Stimulated activated memory B cell treated with anti-CD40 and anti-IgM and Interleukin-4, amounts not matched to agents 10 μg/mL and 1 μg/mL and 100 μg/mL, for 72 hours (primary cell): ENCODE measurements at regions not wholly inside any gene's neighbourhood (a gene's known extent, or its start where the extent isn't known, plus 50 kb on each side); places are given as distances from the start of the nearest gene placed in this dataset.

ENCODE experiments used
- ATAC-seq: fragments of 150-1000 bp; cut with Tn5 transposase; 2 replicates; pipeline ENCODE4 v1.10.0; 2021
- H3K27ac Mint-ChIP-seq: one replicate; pipeline ENCODE4 v1.8.0; 2022; ENCODE audit warnings: mild to moderate bottlenecking, mixed read lengths
- H3K27me3 Mint-ChIP-seq: one replicate; pipeline ENCODE4 v1.8.0; 2022; ENCODE audit warnings: mixed read lengths
- H3K36me3 Mint-ChIP-seq: one replicate; pipeline ENCODE4 v1.8.0; 2022; ENCODE audit warnings: mixed read lengths
- H3K4me1 Mint-ChIP-seq: one replicate; pipeline ENCODE4 v1.8.0; 2022; ENCODE audit warnings: mixed read lengths
- H3K4me3 Mint-ChIP-seq: one replicate; pipeline ENCODE4 v1.8.0; 2022; ENCODE audit warnings: mild to moderate bottlenecking, moderate library complexity, mixed read lengths
- H3K9me3 Mint-ChIP-seq: one replicate; pipeline ENCODE4 v1.8.0; 2022; ENCODE audit warnings: mixed read lengths

DNA sequence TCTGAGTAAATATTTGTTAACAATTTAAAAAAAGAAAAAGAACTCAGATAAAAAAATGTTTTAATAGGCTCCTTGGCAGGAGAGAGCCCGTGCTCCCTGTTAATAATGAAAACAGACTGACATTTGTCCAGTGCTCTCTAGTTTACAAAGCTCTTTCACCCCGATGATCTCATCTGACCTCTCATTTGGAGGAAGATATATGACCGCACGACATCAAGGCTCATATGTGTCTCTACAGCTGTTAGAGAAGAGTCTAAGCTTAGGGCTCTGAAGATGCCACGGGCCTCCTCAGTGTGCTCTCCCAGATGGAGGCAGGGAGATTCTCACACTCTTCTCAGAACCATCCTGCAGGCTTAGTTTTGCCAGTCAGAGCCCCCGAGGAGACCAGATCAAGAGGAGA lies 280.8 kb upstream of the IRX5 start:
- Mint-ChIP-seq H3K4me1 (no peaks in the 10 kb centered on the region), H3K27me3 (peaks cover 10% of the 10 kb centered on the region), H3K27ac (no peak overlapping the region), H3K36me3 (no peaks in the 10 kb centered on the region), H3K9me3 (peaks cover 5% of the 10 kb centered on the region), H3K4me3 (no peak overlapping the region)
- no peak for ATAC-seq

DNA sequence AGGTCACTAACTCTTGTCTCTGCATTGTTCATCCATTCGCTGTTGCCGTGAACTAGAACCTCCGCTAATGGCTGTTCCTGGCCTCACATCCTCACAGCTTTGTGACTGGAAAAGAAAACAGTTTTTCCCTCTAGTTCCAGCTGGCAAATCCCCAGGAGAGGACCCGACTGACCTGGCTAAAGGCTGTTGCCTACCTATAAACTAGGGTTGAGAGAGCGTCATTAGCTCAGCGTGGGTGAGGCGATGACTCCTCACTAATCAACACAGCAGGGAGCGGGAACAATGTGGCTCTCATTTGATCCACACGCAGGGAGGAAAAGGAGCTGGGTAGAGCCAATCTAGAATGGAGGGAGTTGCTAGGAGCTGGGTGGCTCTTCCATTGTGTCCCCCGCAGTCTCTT lies 282.1 kb upstream of the IRX5 start:
- no peaks in the 10 kb centered on the region for H3K36me3 Mint-ChIP-seq

DNA sequence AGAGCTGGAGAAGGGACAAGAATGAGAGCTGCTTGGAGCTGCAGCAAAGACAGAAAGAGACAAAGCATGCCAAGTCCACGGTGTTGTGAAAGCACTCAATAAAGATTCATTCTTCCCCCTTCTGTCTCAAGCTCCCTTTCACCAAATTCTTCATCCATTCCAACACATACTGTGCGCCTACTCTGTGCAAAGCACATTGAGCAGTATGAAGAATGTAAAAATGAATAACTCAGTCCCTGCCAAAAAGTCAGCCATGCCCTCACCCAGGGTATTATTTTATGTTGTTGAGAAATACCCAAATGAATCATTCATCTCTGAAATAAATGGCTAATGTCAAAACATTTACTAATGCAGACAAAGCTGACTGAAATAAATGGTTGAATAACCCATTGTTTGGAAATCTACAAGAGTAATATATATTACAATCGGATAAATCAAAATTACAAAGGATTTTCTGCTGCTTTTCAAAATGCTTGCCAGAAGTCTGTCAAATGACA lies 282.9 kb upstream of the IRX5 start:
- H3K36me3 Mint-ChIP-seq: no peaks in the 10 kb centered on the region
- H3K27me3 Mint-ChIP-seq: no peaks in the 10 kb centered on the region
- H3K27ac Mint-ChIP-seq: no peak overlapping the region
- ATAC-seq: no peak
- H3K9me3 Mint-ChIP-seq: no peaks in the 10 kb centered on the region
- no peaks in the 10 kb centered on the region for H3K4me1 Mint-ChIP-seq
- H3K4me3 Mint-ChIP-seq: no peak overlapping the region

More for the DNA sequence above, 282.1 kb upstream of the IRX5 start:
- ATAC-seq: no peak
- Mint-ChIP-seq H3K4me3 (no peak overlapping the region), H3K4me1 (no peaks in the 10 kb centered on the region), H3K27me3 (peaks cover under 1% of the 10 kb centered on the region), H3K9me3 (peaks cover 3% of the 10 kb centered on the region), H3K27ac (no peak overlapping the region)

DNA sequence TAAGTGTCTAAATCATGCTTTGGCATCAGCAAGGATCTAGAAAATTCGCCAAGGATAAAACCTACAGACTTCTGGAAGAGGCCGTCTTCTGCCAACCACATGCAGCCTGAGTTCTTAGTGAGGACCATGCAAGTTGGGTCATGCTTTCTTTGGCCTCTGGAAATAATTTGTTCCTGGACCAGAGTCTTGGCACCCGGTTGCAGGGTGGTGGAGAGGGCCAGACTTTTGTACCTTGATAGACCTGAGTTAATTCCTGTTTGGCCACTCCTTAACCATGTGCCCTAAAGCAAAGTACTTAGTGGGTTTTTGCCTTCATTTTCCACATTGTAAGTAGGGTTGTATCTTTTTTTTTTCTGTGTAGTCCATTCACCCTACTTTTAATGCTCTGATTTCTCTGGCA lies 283.4 kb upstream of the IRX5 start:
- no peak overlapping the region for H3K27ac Mint-ChIP-seq
- no peak for ATAC-seq
- H3K4me1 Mint-ChIP-seq: no peaks in the 10 kb centered on the region
- no peak overlapping the region for H3K4me3 Mint-ChIP-seq
- no peaks in the 10 kb centered on the region for H3K36me3 Mint-ChIP-seq
- H3K27me3 Mint-ChIP-seq: no peaks in the 10 kb centered on the region
- no peaks in the 10 kb centered on the region for H3K9me3 Mint-ChIP-seq

DNA sequence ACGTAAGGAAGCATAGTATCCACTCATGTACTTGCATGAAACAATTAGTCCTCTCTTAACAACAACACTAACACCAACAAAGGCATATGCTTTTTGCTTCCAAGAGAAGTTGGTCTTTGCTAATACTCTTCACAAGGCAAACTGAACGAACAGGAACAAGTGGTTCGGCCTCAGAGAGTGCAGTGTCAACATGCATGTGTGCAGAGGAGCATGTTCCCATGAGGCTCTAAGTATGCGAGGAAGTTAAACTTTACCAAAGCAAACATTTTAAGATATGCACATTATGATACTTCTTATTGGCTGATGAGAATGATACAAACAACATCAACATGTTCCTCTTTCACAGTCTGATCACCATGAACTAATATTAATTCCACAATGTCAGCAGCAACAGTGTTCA lies 285.3 kb upstream of the IRX5 start:
- Mint-ChIP-seq H3K4me3 (no peak overlapping the region), H3K4me1 (no peaks in the 10 kb centered on the region)

DNA sequence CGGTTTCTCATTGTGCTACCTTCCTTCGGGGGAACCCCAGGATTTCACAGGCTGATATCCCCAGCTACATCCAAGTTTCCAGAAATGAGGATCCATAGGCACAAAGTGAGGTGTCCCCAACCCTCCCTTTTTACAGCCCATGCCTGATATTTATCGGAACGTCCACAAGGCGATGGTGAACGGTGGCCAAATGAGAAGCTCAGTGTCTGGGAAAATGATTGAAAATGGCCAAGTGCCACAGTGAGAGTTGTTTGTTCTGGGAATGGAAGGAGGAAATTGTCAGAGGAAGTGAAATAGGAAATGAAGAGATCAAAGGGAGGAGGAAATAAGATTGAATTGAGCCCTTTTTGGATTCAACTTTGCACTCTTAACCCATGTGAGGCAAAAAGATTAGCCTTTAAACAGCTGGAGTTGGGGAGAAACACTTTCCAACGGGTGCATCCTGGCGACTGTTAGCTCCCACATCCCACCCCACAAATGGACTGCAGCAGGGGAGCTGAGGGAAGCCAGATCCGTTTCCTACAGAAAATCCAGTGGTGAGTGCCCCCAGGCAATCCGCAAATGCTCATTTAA lies 294.4 kb upstream of the IRX5 start:
- no peak for ATAC-seq
- no peaks in the 10 kb centered on the region for H3K4me1 Mint-ChIP-seq
- H3K27ac Mint-ChIP-seq: no peak overlapping the region
- H3K36me3 Mint-ChIP-seq: no peaks in the 10 kb centered on the region
- peaks cover 5% of the 10 kb centered on the region for H3K9me3 Mint-ChIP-seq
- no peaks in the 10 kb centered on the region for H3K27me3 Mint-ChIP-seq
- H3K4me3 Mint-ChIP-seq: no peak overlapping the region

More for the DNA sequence above, 285.3 kb upstream of the IRX5 start:
- Mint-ChIP-seq H3K27me3 (no peaks in the 10 kb centered on the region), H3K36me3 (no peaks in the 10 kb centered on the region), H3K9me3 (no peaks in the 10 kb centered on the region), H3K27ac (no peak overlapping the region)
- ATAC-seq: no peak

DNA sequence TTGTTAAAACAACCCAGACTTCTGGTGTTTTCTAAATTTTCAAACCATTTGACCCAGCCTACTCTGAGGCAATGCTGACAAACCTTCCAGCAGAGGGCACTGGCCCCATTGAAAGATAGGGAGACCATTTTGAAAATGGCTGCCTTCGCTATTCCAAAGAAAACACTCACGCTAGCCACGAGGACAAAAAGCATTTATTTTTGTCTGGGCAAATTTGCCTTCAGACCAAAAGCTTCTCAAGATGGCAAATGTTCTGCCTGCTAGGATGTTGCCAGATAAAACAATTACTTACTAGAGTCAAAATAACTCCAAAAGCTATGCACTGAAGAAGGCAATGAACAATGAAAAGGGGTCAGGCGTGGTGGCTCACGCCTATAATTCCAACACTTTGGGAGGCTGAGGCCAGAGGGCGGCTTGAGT lies 296.7 kb upstream of the IRX5 start:
- Mint-ChIP-seq H3K4me1 (no peaks in the 10 kb centered on the region), H3K9me3 (peaks cover 5% of the 10 kb centered on the region), H3K27me3 (no peaks in the 10 kb centered on the region), H3K27ac (no peak overlapping the region), H3K4me3 (no peak overlapping the region), H3K36me3 (no peaks in the 10 kb centered on the region)
- no peak for ATAC-seq

DNA sequence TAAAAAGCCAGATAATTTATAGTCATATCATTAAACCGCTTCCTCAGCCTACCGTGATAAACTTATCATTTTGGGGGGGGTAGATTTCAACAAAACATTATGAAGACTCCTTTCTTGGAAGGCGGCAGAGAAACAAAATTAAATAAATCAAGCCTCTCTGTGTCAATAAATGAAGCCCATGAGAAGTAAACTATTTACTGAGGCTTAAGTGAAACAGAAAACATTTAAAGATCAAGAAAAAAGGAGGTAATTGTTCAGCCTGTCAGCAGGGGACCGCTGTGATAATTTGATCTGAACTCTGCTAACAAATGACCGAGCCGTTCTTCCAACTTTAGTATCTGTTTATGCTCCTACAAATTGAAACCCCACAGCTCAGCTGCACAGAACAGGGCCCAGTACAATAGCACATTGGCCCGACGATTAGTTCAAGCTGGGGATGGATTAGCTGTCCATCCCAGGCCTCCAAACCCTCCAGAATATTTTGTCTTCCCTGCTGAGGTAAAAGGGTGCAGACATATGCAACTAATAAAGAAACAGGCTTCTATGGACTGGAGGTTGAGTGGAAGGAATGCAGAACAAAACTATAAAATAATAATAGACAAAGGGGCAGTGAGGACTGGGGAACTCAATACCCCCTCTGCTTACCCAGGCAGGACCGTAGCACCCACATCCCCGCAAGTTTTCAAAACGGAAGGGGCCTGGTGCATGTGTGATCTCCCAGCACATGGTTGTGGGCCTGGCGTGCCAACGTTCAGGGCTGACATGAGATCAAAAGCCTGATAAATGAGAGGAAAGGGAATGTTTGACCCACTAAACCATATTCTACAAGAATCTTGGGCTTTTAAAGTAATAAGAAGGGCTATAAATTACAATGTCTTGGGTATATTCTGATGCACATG lies 298.1 kb upstream of the IRX5 start:
- Mint-ChIP-seq H3K27ac (no peak overlapping the region), H3K9me3 (peaks cover 5% of the 10 kb centered on the region), H3K4me3 (no peak overlapping the region), H3K36me3 (no peaks in the 10 kb centered on the region), H3K27me3 (no peaks in the 10 kb centered on the region), H3K4me1 (no peaks in the 10 kb centered on the region)
- ATAC-seq: no peak

DNA sequence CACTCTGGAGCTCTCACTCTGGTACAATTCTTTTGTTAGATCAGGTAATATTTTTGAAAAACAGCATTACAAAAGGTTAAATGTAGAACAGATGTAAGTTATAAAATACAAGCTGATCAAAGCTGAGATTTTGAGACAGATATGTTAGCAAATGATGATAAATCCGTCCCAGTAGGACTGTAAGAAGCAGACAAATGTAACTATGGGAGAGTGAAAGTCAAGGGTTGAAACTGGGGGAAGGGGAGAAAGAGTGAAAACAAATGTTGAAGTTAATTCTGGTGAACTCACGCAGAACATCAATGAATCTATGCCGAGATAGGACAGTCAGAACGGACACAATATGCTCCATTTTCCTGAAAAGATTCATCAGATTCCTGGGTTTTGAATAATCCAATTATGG lies 298.9 kb upstream of the IRX5 start:
- Mint-ChIP-seq H3K4me1 (no peaks in the 10 kb centered on the region), H3K27ac (no peak overlapping the region), H3K27me3 (no peaks in the 10 kb centered on the region), H3K36me3 (no peaks in the 10 kb centered on the region), H3K9me3 (peaks cover 5% of the 10 kb centered on the region), H3K4me3 (no peak overlapping the region)
- no peak for ATAC-seq

DNA sequence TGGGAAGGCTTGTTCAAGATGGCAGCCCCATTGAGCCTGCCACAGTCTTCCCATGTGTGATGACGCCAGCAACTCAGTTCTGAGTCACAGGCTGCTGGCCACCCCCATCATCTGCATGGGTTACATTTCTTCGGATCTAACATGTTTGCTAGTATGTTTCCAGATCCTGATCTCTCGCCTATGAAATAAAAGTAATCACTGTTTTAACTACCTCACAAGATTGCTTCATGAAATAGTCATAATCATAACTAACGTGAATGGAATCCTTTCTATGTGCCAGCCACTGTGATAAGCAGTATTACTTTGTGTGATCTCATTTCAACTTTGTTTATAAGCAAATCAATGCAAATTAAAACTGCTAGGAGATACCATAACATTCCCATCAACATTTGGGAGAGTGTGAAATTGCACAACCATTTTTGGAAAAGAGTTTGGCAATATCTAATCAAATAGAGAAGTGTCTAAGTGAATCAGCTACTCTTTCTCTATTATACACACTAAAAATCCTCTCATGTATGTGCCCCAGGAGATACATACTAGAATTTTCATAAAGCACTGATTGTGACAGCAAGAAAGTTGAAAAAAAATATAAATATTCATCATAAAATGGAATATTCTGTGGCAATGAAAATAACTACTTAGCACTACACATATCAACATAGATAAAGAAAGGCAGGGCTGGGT lies 300.2 kb upstream of the IRX5 start:
- Mint-ChIP-seq H3K27ac (no peak overlapping the region), H3K27me3 (no peaks in the 10 kb centered on the region), H3K4me3 (no peak overlapping the region), H3K9me3 (peaks cover 2% of the 10 kb centered on the region), H3K36me3 (no peaks in the 10 kb centered on the region), H3K4me1 (no peaks in the 10 kb centered on the region)
- ATAC-seq: no peak

DNA sequence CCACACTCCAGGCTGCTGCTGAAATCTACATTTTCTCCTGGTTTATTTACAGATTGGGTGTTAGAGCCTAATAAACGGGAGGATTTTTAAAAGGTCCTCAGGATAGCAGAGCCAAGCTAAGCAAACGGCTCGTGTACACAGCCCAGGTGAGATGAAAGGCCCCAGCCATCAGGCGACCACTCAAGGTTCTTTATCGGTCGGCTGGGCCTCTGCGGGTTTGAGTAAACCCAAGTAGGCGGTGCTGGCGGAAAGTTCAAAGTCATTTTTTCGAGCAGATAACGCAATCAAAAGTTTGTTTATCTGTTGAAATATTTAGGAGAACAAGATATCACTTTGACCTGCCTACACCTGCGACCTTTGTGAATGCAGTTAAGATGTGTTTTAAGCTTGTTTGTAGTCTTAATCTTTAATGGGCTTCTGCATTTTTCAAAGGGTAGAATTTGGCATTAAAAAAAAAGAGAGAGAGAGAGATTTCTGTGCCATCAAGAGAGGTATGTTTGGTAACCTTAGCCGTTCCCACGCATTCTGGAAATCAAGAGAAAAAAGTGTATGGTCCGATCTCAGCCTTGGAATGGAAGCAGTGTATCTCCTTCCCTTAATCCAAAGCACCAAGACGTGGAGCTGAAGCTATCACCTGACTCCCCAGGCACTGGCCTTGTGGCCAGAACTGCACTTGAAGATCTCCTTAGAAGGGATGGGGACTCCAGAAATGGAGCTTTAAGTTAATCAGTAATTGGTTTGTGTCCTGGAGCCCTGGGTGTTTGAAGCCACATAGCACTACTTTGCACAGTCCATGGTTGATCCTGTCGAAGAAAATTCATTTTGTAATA lies 301.7 kb upstream of the IRX5 start:
- Mint-ChIP-seq H3K4me1 (no peaks in the 10 kb centered on the region), H3K4me3 (no peak overlapping the region), H3K27ac (no peak overlapping the region), H3K36me3 (no peaks in the 10 kb centered on the region), H3K9me3 (peaks cover 2% of the 10 kb centered on the region), H3K27me3 (no peaks in the 10 kb centered on the region)
- no peak for ATAC-seq

DNA sequence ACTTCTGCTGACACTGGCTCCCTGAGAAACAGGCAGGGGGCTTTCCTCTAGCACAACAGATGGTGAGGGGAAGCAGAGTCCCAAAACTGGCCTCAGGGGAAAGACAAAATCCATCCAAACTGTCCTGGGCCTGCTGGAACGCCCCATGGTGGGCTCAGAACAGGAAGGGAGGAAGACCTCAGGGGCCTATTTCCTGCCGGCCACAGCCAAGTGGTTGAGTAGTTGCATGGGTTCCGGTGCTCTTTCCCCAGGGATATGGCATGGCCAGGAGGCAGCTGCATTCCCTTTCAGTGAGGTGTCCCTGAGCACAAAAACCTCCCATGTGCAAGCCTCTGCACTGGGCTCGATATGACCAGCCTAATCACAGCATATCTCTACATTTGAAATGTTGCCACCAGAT lies 303.0 kb upstream of the IRX5 start:
- H3K27me3 Mint-ChIP-seq: no peaks in the 10 kb centered on the region
- H3K4me3 Mint-ChIP-seq: no peak overlapping the region
- no peaks in the 10 kb centered on the region for H3K4me1 Mint-ChIP-seq
- ATAC-seq: no peak
- H3K36me3 Mint-ChIP-seq: no peaks in the 10 kb centered on the region
- H3K27ac Mint-ChIP-seq: no peak overlapping the region
- peaks cover 2% of the 10 kb centered on the region for H3K9me3 Mint-ChIP-seq

DNA sequence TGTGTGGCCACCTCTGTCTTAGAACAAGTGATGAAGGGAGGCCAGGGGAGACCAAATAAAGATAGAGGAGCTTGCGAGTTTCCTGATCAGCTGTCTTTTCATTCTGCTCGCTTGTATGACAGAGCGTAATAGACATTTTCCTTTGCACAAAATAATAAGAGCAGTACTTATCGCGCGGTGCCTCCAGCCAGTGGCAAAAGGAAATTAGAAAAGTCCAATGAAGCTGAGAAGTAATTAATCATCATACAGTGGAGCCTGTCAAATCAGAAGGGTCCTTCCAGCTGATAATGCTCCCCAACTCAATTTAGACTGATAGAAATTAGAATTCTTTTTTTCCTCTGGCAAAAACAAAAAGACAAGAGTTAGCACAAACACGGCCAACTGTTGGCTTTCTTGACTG lies 307.0 kb upstream of the IRX5 start:
- Mint-ChIP-seq H3K4me1 (no peaks in the 10 kb centered on the region), H3K27ac (no peak overlapping the region), H3K4me3 (no peak overlapping the region), H3K9me3 (no peaks in the 10 kb centered on the region), H3K27me3 (no peaks in the 10 kb centered on the region), H3K36me3 (no peaks in the 10 kb centered on the region)
- ATAC-seq: no peak

DNA sequence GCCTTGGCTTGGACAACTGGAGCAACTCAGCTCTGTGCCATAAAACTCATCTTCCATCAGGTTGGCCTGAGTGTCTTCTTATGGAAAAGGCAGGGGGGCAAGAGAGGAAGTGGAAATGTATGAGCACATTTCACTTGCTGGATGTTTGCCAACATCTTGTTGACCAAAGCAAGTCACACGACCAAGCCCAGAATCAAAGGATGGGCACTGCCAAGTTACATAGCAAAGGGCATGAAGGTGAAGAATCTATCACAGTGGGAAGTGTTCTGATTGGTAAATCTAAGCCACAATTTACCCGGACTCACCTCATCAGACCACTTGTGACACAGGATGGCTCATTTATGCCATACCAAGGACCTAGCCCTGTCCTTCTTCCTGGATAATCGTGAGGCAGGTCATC lies 310.5 kb upstream of the IRX5 start:
- Mint-ChIP-seq H3K27me3 (no peaks in the 10 kb centered on the region), H3K4me1 (no peaks in the 10 kb centered on the region), H3K4me3 (no peak overlapping the region), H3K36me3 (no peaks in the 10 kb centered on the region), H3K27ac (no peak overlapping the region), H3K9me3 (no peaks in the 10 kb centered on the region)
- ATAC-seq: no peak

DNA sequence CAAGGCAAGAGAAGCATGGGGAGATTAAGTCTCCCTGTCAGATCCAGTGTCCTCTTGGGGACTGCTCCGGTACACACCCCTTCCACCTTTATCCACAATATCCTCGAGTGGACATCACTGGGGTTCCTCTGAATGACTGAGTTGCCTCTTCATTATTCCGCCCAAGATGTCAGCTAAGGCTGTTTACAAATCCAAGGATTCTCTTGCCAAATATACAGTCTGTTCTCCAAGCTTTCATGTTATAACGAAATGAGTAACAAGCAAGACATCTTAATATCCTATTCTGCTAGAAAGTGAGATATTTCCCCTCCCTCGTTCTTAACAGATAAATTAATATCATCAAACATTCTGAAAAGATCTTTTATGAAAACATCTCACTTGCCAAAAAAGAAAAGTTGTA lies 314.1 kb upstream of the IRX5 start:
- no peak overlapping the region for H3K4me3 Mint-ChIP-seq

More for the DNA sequence above, 314.1 kb upstream of the IRX5 start:
- H3K4me1 Mint-ChIP-seq: no peaks in the 10 kb centered on the region
- no peak overlapping the region for H3K27ac Mint-ChIP-seq
- no peaks in the 10 kb centered on the region for H3K36me3 Mint-ChIP-seq
- H3K9me3 Mint-ChIP-seq: no peaks in the 10 kb centered on the region
- ATAC-seq: no peak
- H3K27me3 Mint-ChIP-seq: no peaks in the 10 kb centered on the region
